ENCODE measurements at regions not wholly inside any gene's neighbourhood (a gene's known extent, or its start where the extent isn't known, plus 50 kb on each side); places are given as distances from the start of the nearest gene placed in this dataset.
A peak's percentile ranks its signal among the peaks of the same experiment; 100 is the strongest.

GRCh38 chr2:78561876-78562275 lies 463.6 kb upstream of the REG3G start:
- no peaks in the 10 kb centered on the region for H3K4me1 ChIP-seq (ENCODE audit: control insufficient read depth in 2 of 2, insufficient read depth in 1 of 2, low read depth in 1 of 2, low read length in 2 of 2)
- no peak overlapping the region for H2BK12ac ChIP-seq (ENCODE audit: low read length)
- H2BK15ac ChIP-seq (ENCODE audit: low read length): no peak overlapping the region
- H3K4me3 ChIP-seq (ENCODE audit: low read length in 2 of 2): no peak overlapping the region
- no peak for DNase-seq (ENCODE audit: low spot score)
- no peak overlapping the region for H3K27ac ChIP-seq (replicated peaks; ENCODE audit: low read length)
- H4K8ac ChIP-seq (ENCODE audit: low read depth, low read length): no peak overlapping the region
- H2BK120ac ChIP-seq (ENCODE audit: low read depth, low read length): no peak overlapping the region
- H3K9me3 ChIP-seq (replicated peaks in 1 of 2; ENCODE audit: control insufficient read depth in 2 of 2, insufficient read depth in 1 of 2, low read depth in 1 of 2, low read length in 2 of 2): no peaks in the 10 kb centered on the region
- H3K4me2 ChIP-seq (ENCODE audit: insufficient read depth, low read length, poor library complexity, severe bottlenecking): no peak overlapping the region
- H3K79me1 ChIP-seq (ENCODE audit: low read depth, low read length): no peaks in the 10 kb centered on the region
- H3K14ac ChIP-seq (ENCODE audit: low read length): no peak overlapping the region
- no peak overlapping the region for H2AK5ac ChIP-seq (ENCODE audit: low read depth, low read length)
- no peak overlapping the region for H2BK5ac ChIP-seq (ENCODE audit: low read length)
- no peak overlapping the region for H3K4ac ChIP-seq (ENCODE audit: low read length)
- H2AFZ ChIP-seq (ENCODE audit: low read length): no peak overlapping the region
- H3K36me3 ChIP-seq (replicated peaks in 1 of 2; ENCODE audit: control insufficient read depth in 2 of 2, insufficient read depth in 2 of 2, low read length in 2 of 2): no peaks in the 10 kb centered on the region
- H3K9ac ChIP-seq (ENCODE audit: low read depth, low read length, poor library complexity): no peak overlapping the region
- H3K27me3 ChIP-seq (ENCODE audit: control insufficient read depth in 3 of 3, insufficient read depth in 3 of 3, low read depth in 1 of 3, low read length in 3 of 3): no peaks in the 10 kb centered on the region
- H3K18ac ChIP-seq (ENCODE audit: low read length): no peak overlapping the region
- no peak overlapping the region for H3K23ac ChIP-seq (ENCODE audit: low read depth, low read length, poor library complexity)
- H4K91ac ChIP-seq (ENCODE audit: low read depth, low read length, poor library complexity): no peak overlapping the region

GRCh38 chr2:78564666-78565065 lies 460.8 kb upstream of the REG3G start:
- no peak overlapping the region for H3K14ac ChIP-seq (ENCODE audit: low read length)
- no peak overlapping the region for H2BK12ac ChIP-seq (ENCODE audit: low read length)
- H3K36me3 ChIP-seq (replicated peaks in 1 of 2; ENCODE audit: control insufficient read depth in 2 of 2, insufficient read depth in 2 of 2, low read length in 2 of 2): no peaks in the 10 kb centered on the region
- H3K4ac ChIP-seq (ENCODE audit: low read length): no peak overlapping the region
- H3K27me3 ChIP-seq (ENCODE audit: control insufficient read depth in 3 of 3, insufficient read depth in 3 of 3, low read depth in 1 of 3, low read length in 3 of 3): no peaks in the 10 kb centered on the region
- no peak overlapping the region for H4K91ac ChIP-seq (ENCODE audit: low read depth, low read length, poor library complexity)
- H3K4me3 ChIP-seq (ENCODE audit: low read length in 2 of 2): no peak overlapping the region
- no peak overlapping the region for H3K23ac ChIP-seq (ENCODE audit: low read depth, low read length, poor library complexity)
- no peak overlapping the region for H2AFZ ChIP-seq (ENCODE audit: low read length)
- H2BK120ac ChIP-seq (ENCODE audit: low read depth, low read length): no peak overlapping the region
- H2BK15ac ChIP-seq (ENCODE audit: low read length): no peak overlapping the region
- no peak overlapping the region for H4K8ac ChIP-seq (ENCODE audit: low read depth, low read length)
- H3K27ac ChIP-seq (replicated peaks; ENCODE audit: low read length): no peak overlapping the region
- no peak overlapping the region for H2BK5ac ChIP-seq (ENCODE audit: low read length)
- H3K9ac ChIP-seq (ENCODE audit: low read depth, low read length, poor library complexity): no peak overlapping the region
- no peaks in the 10 kb centered on the region for H3K79me1 ChIP-seq (ENCODE audit: low read depth, low read length)
- peaks cover 0 to 2% of the 10 kb centered on the region in 2 donors for H3K4me1 ChIP-seq (ENCODE audit: control insufficient read depth in 2 of 2, insufficient read depth in 1 of 2, low read depth in 1 of 2, low read length in 2 of 2)
- DNase-seq (ENCODE audit: low spot score): no peak
- no peak overlapping the region for H2AK5ac ChIP-seq (ENCODE audit: low read depth, low read length)
- no peak overlapping the region for H3K18ac ChIP-seq (ENCODE audit: low read length)
- H3K9me3 ChIP-seq (replicated peaks in 1 of 2; ENCODE audit: control insufficient read depth in 2 of 2, insufficient read depth in 1 of 2, low read depth in 1 of 2, low read length in 2 of 2): no peaks in the 10 kb centered on the region
- no peak overlapping the region for H3K4me2 ChIP-seq (ENCODE audit: insufficient read depth, low read length, poor library complexity, severe bottlenecking)

- no peak for DNase-seq (ENCODE audit: low spot score)
- peaks cover 0 to 2% of the 10 kb centered on the region in 2 donors for H3K4me1 ChIP-seq (ENCODE audit: control insufficient read depth in 2 of 2, insufficient read depth in 1 of 2, low read depth in 1 of 2, low read length in 2 of 2)
- peak overlapping the region; percentile 31 for H2AFZ ChIP-seq (ENCODE audit: low read length)
- no peak overlapping the region for H2BK12ac ChIP-seq (ENCODE audit: low read length)
- no peak overlapping the region for H4K8ac ChIP-seq (ENCODE audit: low read depth, low read length)
- H4K91ac ChIP-seq (ENCODE audit: low read depth, low read length, poor library complexity): no peak overlapping the region
- H3K4me2 ChIP-seq (ENCODE audit: insufficient read depth, low read length, poor library complexity, severe bottlenecking): no peak overlapping the region
- no peak overlapping the region for H3K4ac ChIP-seq (ENCODE audit: low read length)
- H3K27me3 ChIP-seq (ENCODE audit: control insufficient read depth in 3 of 3, insufficient read depth in 3 of 3, low read depth in 1 of 3, low read length in 3 of 3): no peaks in the 10 kb centered on the region
- H3K9me3 ChIP-seq (replicated peaks in 1 of 2; ENCODE audit: control insufficient read depth in 2 of 2, insufficient read depth in 1 of 2, low read depth in 1 of 2, low read length in 2 of 2): no peaks in the 10 kb centered on the region
- H3K79me1 ChIP-seq (ENCODE audit: low read depth, low read length): no peaks in the 10 kb centered on the region
- no peak overlapping the region for H3K4me3 ChIP-seq (ENCODE audit: low read length in 2 of 2)
- no peak overlapping the region for H2BK15ac ChIP-seq (ENCODE audit: low read length)
- no peak overlapping the region for H3K14ac ChIP-seq (ENCODE audit: low read length)
- H3K23ac ChIP-seq (ENCODE audit: low read depth, low read length, poor library complexity): no peak overlapping the region
- no peak overlapping the region for H3K18ac ChIP-seq (ENCODE audit: low read length)
- H3K9ac ChIP-seq (ENCODE audit: low read depth, low read length, poor library complexity): no peak overlapping the region
- H2AK5ac ChIP-seq (ENCODE audit: low read depth, low read length): no peak overlapping the region
- WGBS, 2 donors (ENCODE audit: extremely low coverage in 2 of 2, insufficient read length in 2 of 2, insufficient replicate concordance in 1 of 2): no CpG with 5 or more reads among the region's 6 CpGs
- no peak overlapping the region for H2BK120ac ChIP-seq (ENCODE audit: low read depth, low read length)
- H3K36me3 ChIP-seq (replicated peaks in 1 of 2; ENCODE audit: control insufficient read depth in 2 of 2, insufficient read depth in 2 of 2, low read length in 2 of 2): no peaks in the 10 kb centered on the region
- H2BK5ac ChIP-seq (ENCODE audit: low read length): no peak overlapping the region
- no peak overlapping the region for H3K27ac ChIP-seq (replicated peaks; ENCODE audit: low read length)
Measured at GRCh38 chr2:78568782-78569373, 456.6 kb upstream of the REG3G start.

DNA sequence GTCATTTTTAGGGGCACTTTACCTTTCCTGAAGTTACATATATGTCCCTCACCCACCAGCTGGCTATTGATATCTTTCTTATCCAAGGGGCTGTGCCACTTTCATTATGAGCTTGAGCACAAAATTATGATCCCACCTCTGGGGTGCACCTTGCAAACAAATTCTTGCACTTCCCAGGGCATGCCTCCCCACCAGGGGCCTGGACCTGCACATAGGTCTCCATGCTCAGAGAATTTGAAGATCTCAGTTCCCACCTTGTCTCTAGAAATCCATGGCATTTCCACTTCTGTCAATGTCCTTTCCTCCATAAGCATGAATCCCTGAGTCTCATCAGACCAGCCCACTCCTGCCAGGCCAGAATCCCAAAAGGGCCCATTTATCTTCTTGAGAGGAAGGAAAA lies 449.1 kb upstream of the REG3G start:
- Histone ChIP-seq H3K14ac (ENCODE audit: low read length) (no peak overlapping the region), H2BK5ac (ENCODE audit: low read length) (no peak overlapping the region), H3K27me3 (ENCODE audit: control insufficient read depth in 3 of 3, insufficient read depth in 3 of 3, low read depth in 1 of 3, low read length in 3 of 3) (no peaks in the 10 kb centered on the region), H3K4me3 (ENCODE audit: low read length in 2 of 2) (no peak overlapping the region), H3K79me1 (ENCODE audit: low read depth, low read length) (no peaks in the 10 kb centered on the region), H3K27ac (replicated peaks; ENCODE audit: low read length) (no peak overlapping the region), H3K23ac (ENCODE audit: low read depth, low read length, poor library complexity) (no peak overlapping the region), H2AFZ (ENCODE audit: low read length) (no peak overlapping the region), H3K9me3 (replicated peaks in 1 of 2; ENCODE audit: control insufficient read depth in 2 of 2, insufficient read depth in 1 of 2, low read depth in 1 of 2, low read length in 2 of 2) (no peaks in the 10 kb centered on the region), H4K91ac (ENCODE audit: low read depth, low read length, poor library complexity) (no peak overlapping the region), H2BK120ac (ENCODE audit: low read depth, low read length) (no peak overlapping the region), H2AK5ac (ENCODE audit: low read depth, low read length) (no peak overlapping the region), H3K4me1 (ENCODE audit: control insufficient read depth in 2 of 2, insufficient read depth in 1 of 2, low read depth in 1 of 2, low read length in 2 of 2) (no peaks in the 10 kb centered on the region), H3K18ac (ENCODE audit: low read length) (no peak overlapping the region), H4K8ac (ENCODE audit: low read depth, low read length) (no peak overlapping the region), H2BK12ac (ENCODE audit: low read length) (no peak overlapping the region), H3K4ac (ENCODE audit: low read length) (no peak overlapping the region), H3K9ac (ENCODE audit: low read depth, low read length, poor library complexity) (no peak overlapping the region), H2BK15ac (ENCODE audit: low read length) (no peak overlapping the region), H3K4me2 (ENCODE audit: insufficient read depth, low read length, poor library complexity, severe bottlenecking) (no peak overlapping the region), H3K36me3 (replicated peaks in 1 of 2; ENCODE audit: control insufficient read depth in 2 of 2, insufficient read depth in 2 of 2, low read length in 2 of 2) (no peaks in the 10 kb centered on the region)
- DNase-seq (ENCODE audit: low spot score): no peak
